Stomach (tissue), 8 donors: ENCODE measurements at regions not wholly inside any gene's neighbourhood (a gene's known extent, or its start where the extent isn't known, plus 50 kb on each side); places are given as distances from the start of the nearest gene placed in this dataset.

ENCODE experiments used
- DNase-seq, 2 donors: peaks; one replicate each; pipeline versions ENCODE4 v3.0.0 to v3.0.0-alpha.2; 2013 to 2019
- H3K27ac ChIP-seq, 5 donors: fragments of 200-600 bp in 4 of 5; sonication (generic) in 4 of 5; one replicate each; pipeline ENCODE4 v1.5.1; 2013 to 2019; ENCODE audit warnings: mild to moderate bottlenecking in 1 of 5, moderate library complexity in 1 of 5
- H3K27me3 ChIP-seq, 3 donors: fragments of 200-600 bp; sonication (generic); one replicate each; pipeline ENCODE4 v1.5.1; 2017 to 2019; ENCODE audit warnings: mixed run types in 1 of 3
- H3K36me3 ChIP-seq, 4 donors: fragments of 200-600 bp; sonication (generic); 1 replicate in 3 of 4; 2 replicates in 1 of 4; pipeline ENCODE4 v1.5.1; 2016 to 2019
- H3K4me1 ChIP-seq, 4 donors: fragments of 200-600 bp; sonication (generic); one replicate each; pipeline ENCODE4 v1.5.1; 2016 to 2019
- H3K4me3 ChIP-seq, 4 donors: fragments of 200-600 bp; sonication (generic) in 3 of 4; one replicate each; pipeline ENCODE4 v1.5.1; 2016 to 2019; ENCODE audit warnings: mild to moderate bottlenecking in 1 of 4
- H3K9me3 ChIP-seq, 4 donors: fragments of 200-600 bp; sonication (generic); one replicate each; pipeline ENCODE4 v1.5.1; 2016 to 2019
- CTCF ChIP-seq, 7 experiments: fragments of 450-650 bp in 4 of 7; fragments of 200-600 bp in 3 of 7; sonication (generic) in 3 of 7; IDR thresholded peaks; one replicate each; pipeline ENCODE4 v1.5.1; 2016 to 2019; ENCODE audit warnings: antibody characterized with exemption in 7 of 7, control low read depth in 2 of 7, mild to moderate bottlenecking in 1 of 7
- EP300 ChIP-seq: sonication (generic); formaldehyde crosslinking; IDR thresholded peaks from one replicate; pipeline ENCODE4 v1.6.1; 2017; ENCODE audit warnings: antibody characterized with exemption
- POLR2A ChIP-seq, 4 donors: fragments of 450-650 bp; IDR thresholded peaks; one replicate each; pipeline ENCODE4 v1.6.1; 2016; ENCODE audit warnings: antibody characterized with exemption in 4 of 4, control low read depth in 2 of 4, mild to moderate bottlenecking in 1 of 4, moderate library complexity in 1 of 4
- POLR2AphosphoS5 ChIP-seq, 3 donors: sonication (generic); formaldehyde crosslinking; IDR thresholded peaks; one replicate each; pipeline ENCODE4 v1.6.1; 2016; ENCODE audit warnings: antibody characterized with exemption in 3 of 3
- WGBS, 5 donors: extraction: QIAGEN DNeasy Blood & Tissue Kit in 3 of 5; methylation state at CpG; one replicate each; pipeline versions ENCODE4 v1.1.5 to v1.1.7; 2013 to 2018; 5-methylcytosine and 5-hydroxymethylcytosine counted together
- intact Hi-C: fragments of 100-400 bp; cut with DNase I; formaldehyde crosslinking; loops from one replicate; pipeline ENCODE4 v1.15.1; 2023; ENCODE audit warnings: low total_unique reads
- donor health status: healthy with polysubstance abuse.
- donor health status: Bipolar disorder and iron deficiency.
- donor health status: healthy.

DNA sequence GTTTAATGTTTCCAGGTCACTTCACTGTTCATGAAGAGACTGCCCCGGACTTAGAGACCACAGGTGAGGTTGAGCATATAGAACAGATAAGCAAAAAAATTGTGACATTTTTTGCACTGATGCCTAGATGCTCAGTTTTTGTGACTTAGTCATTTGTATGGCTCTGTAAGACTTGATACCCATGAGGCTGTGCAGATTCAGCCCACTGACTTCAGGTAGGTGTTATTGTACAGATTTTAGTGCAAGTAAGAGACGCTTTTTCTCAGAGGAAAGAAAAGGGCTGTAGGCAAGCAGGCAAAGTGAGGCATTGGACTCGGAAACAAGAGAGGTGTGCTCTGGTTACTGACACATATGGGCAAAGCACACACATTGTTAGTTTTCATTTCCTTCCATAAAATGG lies 820.1 kb upstream of the SORCS1 start:
- H3K4me3 ChIP-seq: no peak overlapping the region
- intact Hi-C loops: no loop called here
- H3K4me1 ChIP-seq: no peaks in the 10 kb centered on the region
- TF ChIP-seq EP300 (no peak), POLR2A (IDR thresholded peaks at IDR 0.05) (no peak), CTCF (IDR thresholded peaks at IDR 0.05) (no peak), POLR2AphosphoS5 (IDR thresholded peaks at IDR 0.05) (no peak)
- WGBS, 5 donors: 85 to 89% (median 89%) methylated on average over 3 of the region's 3 CpGs
- no peaks in the 10 kb centered on the region for H3K9me3 ChIP-seq
- no peak overlapping the region for H3K27ac ChIP-seq
- H3K36me3 ChIP-seq: no peaks in the 10 kb centered on the region
- no peaks in the 10 kb centered on the region for H3K27me3 ChIP-seq
- DNase-seq: no peak

- H3K4me1 ChIP-seq: no peaks in the 10 kb centered on the region
- no peak overlapping the region for H3K27ac ChIP-seq
- no peaks in the 10 kb centered on the region for H3K36me3 ChIP-seq
- TF ChIP-seq EP300 (no peak), POLR2A (IDR thresholded peaks at IDR 0.05) (no peak), POLR2AphosphoS5 (IDR thresholded peaks at IDR 0.05) (no peak), CTCF (IDR thresholded peaks at IDR 0.05) (no peak)
- no peak overlapping the region for H3K4me3 ChIP-seq
- no peak for DNase-seq
- no peaks in the 10 kb centered on the region for H3K9me3 ChIP-seq
- H3K27me3 ChIP-seq: no peaks in the 10 kb centered on the region
- intact Hi-C loops: no loop called here
- WGBS, 5 donors: 83 to 90% (median 90%) methylated on average over 2 of the region's 2 CpGs
Observed at GRCh38 chr10:107984149-107984548, 819.6 kb upstream of the SORCS1 start.

- H3K4me1 ChIP-seq: no peaks in the 10 kb centered on the region
- no peak for DNase-seq
- no peak overlapping the region for H3K27ac ChIP-seq
- no peak overlapping the region for H3K4me3 ChIP-seq
- WGBS, 5 donors: 79 to 87% (median 82%) methylated on average over 5 of the region's 5 CpGs
- TF ChIP-seq POLR2AphosphoS5 (IDR thresholded peaks at IDR 0.05): no peak
- no peak for TF ChIP-seq CTCF (IDR thresholded peaks at IDR 0.05)
- no peak for TF ChIP-seq POLR2A (IDR thresholded peaks at IDR 0.05)
- no peak for TF ChIP-seq EP300
- H3K27me3 ChIP-seq: no peaks in the 10 kb centered on the region
- H3K9me3 ChIP-seq: no peaks in the 10 kb centered on the region
- no peaks in the 10 kb centered on the region for H3K36me3 ChIP-seq
- intact Hi-C loops: no loop called here
Observed at GRCh38 chr10:107978455-107978854, 813.9 kb upstream of the SORCS1 start.

DNA sequence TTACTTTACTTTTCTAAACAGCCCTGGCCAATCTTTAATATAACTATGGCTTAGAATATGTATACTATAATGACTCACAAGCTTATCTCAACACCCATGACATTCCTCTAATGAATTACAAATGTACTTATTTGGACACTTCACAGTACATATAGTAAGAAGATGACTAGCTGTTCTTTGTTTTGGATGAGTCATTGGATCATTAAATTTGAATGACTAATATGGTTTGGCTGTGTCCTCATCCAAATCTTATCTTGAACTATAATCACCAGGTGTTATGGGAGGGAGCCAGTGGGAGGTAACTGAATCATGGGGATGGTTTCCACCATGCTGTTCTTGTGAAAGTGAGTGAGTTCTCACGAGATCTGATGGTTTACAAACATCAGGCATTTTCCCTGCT lies 807.5 kb upstream of the SORCS1 start:
- peaks cover 0 to 8% (median 3%) of the 10 kb centered on the region in 4 donors for H3K4me1 ChIP-seq
- H3K36me3 ChIP-seq: no peaks in the 10 kb centered on the region
- TF ChIP-seq POLR2A (IDR thresholded peaks at IDR 0.05): no peak
- no peak for TF ChIP-seq POLR2AphosphoS5 (IDR thresholded peaks at IDR 0.05)
- TF ChIP-seq CTCF (IDR thresholded peaks at IDR 0.05): no peak
- TF ChIP-seq EP300: no peak
- intact Hi-C loops: no loop called here
- H3K4me3 ChIP-seq: no peak overlapping the region
- no peaks in the 10 kb centered on the region for H3K27me3 ChIP-seq
- H3K27ac ChIP-seq: no peak overlapping the region
- no peaks in the 10 kb centered on the region for H3K9me3 ChIP-seq
- DNase-seq: no peak
- WGBS, 5 donors: 43 to 59% (median 54%) methylated on average over 1 of the region's 1 CpG
